Fibroblast of lung (primary cell): ENCODE measurements at regions not wholly inside any gene's neighbourhood (a gene's known extent, or its start where the extent isn't known, plus 50 kb on each side); places are given as distances from the start of the nearest gene placed in this dataset.

ENCODE experiments used
- EZH2 ChIP-seq: IDR thresholded peaks from 2 replicates; pipeline ENCODE4 v1.5.1; 2012; ENCODE audit warnings: low read length, control low read depth, mild to moderate bottlenecking; ENCODE audit errors: missing control alignments
- TF ChIP-seq, protein P1 (sequence below), 2 donors: IDR thresholded peaks in 1 of 2; conservative IDR thresholded peaks in 1 of 2; 1 replicate in 1 of 2; 2 replicates in 1 of 2; pipeline ENCODE4 v1.5.1; 2011 to 2012; ENCODE audit warnings: low read length in 2 of 2, control low read depth in 1 of 2, inconsistent platforms in 1 of 2, low read depth in 1 of 2, mild to moderate bottlenecking in 1 of 2

GRCh38 chr14:65204056-65204455, 101.7 kb upstream of the MAX start:
- TF ChIP-seq, protein P1, sequence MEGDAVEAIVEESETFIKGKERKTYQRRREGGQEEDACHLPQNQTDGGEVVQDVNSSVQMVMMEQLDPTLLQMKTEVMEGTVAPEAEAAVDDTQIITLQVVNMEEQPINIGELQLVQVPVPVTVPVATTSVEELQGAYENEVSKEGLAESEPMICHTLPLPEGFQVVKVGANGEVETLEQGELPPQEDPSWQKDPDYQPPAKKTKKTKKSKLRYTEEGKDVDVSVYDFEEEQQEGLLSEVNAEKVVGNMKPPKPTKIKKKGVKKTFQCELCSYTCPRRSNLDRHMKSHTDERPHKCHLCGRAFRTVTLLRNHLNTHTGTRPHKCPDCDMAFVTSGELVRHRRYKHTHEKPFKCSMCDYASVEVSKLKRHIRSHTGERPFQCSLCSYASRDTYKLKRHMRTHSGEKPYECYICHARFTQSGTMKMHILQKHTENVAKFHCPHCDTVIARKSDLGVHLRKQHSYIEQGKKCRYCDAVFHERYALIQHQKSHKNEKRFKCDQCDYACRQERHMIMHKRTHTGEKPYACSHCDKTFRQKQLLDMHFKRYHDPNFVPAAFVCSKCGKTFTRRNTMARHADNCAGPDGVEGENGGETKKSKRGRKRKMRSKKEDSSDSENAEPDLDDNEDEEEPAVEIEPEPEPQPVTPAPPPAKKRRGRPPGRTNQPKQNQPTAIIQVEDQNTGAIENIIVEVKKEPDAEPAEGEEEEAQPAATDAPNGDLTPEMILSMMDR (conservative IDR thresholded peaks at IDR 0.05 in 1 of 2, IDR thresholded peaks at IDR 0.05 in 1 of 2; ENCODE audit: low read depth in 1 of 2, low read length in 2 of 2), result no peak
- no peak for TF ChIP-seq EZH2
